Activated naive CD8-positive, alpha-beta T cell treated with anti-CD3 and anti-CD28 coated beads for 36 hours (primary cell): ENCODE measurements at regions not wholly inside any gene's neighbourhood (a gene's known extent, or its start where the extent isn't known, plus 50 kb on each side); places are given as distances from the start of the nearest gene placed in this dataset.

Experiments used
- DNase-seq: peaks from one replicate; pipeline ENCODE4 v3.0.0; 2021
- H3K27ac Mint-ChIP-seq: one replicate; pipeline ENCODE4 v1.8.0; 2022; ENCODE audit warnings: mild to moderate bottlenecking, moderate library complexity, mixed read lengths
- H3K27me3 Mint-ChIP-seq: one replicate; pipeline ENCODE4 v1.8.0; 2022; ENCODE audit warnings: mild to moderate bottlenecking, mixed read lengths
- H3K36me3 Mint-ChIP-seq: one replicate; pipeline ENCODE4 v1.8.0; 2021; ENCODE audit warnings: mild to moderate bottlenecking, mixed read lengths
- H3K4me1 Mint-ChIP-seq: one replicate; pipeline ENCODE4 v1.8.0; 2021; ENCODE audit warnings: mixed read lengths
- H3K4me3 Mint-ChIP-seq: one replicate; pipeline ENCODE4 v1.8.0; 2022; ENCODE audit warnings: mild to moderate bottlenecking, moderate library complexity, mixed read lengths
- H3K9me3 Mint-ChIP-seq: one replicate; pipeline ENCODE4 v1.8.0; 2022; ENCODE audit warnings: mixed read lengths

DNA sequence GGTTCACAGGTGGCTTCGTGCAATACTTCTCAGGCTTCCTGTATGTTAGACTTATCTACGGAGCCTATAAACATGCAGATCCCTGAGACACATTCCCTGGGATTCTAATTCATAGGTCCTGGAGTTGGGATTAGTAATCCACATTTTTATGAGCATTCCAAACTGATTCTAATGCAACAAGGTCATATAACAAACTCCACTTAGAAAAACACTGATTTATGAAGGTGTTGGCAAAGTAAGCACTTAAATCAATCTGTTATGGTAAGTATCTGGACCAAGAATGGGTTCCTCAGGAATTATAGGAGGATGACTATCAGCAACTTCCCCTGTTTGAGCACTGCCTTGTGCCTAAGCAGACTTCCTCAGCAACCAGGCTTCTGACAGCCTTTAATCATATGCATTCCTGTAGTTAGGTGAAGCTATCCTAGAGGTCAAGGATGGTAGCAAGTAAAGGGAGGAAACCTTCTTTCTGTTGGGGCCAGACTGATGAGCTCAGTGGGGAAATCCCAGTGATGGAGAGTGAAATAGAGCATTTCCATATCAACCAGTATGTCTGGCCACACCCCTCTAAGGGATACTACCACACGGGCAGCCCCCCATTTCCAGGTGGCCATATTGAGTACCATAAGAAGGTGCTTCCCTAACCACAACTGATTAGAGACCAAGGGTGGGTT, 89.6 kb downstream of the RASSF10 start:
- DNase-seq: no peak
- no peaks in the 10 kb centered on the region for H3K36me3 Mint-ChIP-seq
- H3K4me3 Mint-ChIP-seq: no peak overlapping the region
- H3K9me3 Mint-ChIP-seq: no peaks in the 10 kb centered on the region
- no peaks in the 10 kb centered on the region for H3K4me1 Mint-ChIP-seq
- no peak overlapping the region for H3K27ac Mint-ChIP-seq
- peaks cover 24% of the 10 kb centered on the region for H3K27me3 Mint-ChIP-seq

DNA sequence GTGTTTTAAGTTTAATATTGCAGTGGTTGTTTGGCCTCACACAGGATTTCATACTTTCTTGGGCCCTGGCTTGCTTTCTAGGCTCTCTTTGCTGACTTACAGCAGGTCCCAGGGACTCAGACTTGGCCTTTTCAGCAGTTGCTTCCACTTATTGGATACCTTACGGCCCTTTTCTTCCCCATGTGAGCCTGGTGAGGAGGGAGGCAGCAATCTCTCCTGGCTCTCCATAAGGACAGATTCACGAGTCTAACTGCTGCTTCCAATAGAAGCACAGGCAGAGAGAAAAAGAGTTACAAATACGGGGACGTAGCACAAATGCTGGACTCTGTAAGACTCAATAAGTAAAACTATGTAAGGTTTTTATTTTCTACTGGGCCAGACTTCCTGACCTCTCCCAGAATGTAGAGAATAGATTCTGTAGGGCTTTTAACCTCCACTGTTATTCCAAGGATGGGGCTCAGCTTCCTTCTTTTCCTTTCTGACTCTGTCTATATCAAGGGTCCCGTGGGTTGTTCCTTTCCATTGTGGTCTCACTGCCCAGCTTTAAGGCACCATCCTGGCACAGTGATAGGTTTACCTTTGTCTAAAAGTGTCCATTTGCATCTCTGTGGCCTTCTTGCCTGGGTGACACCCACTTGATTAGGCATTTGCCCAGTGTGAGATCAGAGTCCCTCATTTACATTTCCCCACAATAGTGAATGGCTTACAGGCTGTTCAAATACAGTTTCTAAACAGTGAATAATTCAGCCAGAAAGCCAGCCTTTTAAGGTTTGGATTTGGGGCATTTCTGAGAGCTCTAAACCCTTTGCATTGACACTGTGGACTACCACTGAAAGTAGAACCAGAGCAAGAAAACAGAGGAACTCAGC, 92.8 kb downstream of the RASSF10 start:
- Mint-ChIP-seq H3K4me3 (no peak overlapping the region), H3K9me3 (no peaks in the 10 kb centered on the region), H3K4me1 (no peaks in the 10 kb centered on the region), H3K27ac (no peak overlapping the region), H3K27me3 (peaks cover 34% of the 10 kb centered on the region), H3K36me3 (no peaks in the 10 kb centered on the region)
- no peak for DNase-seq

DNA sequence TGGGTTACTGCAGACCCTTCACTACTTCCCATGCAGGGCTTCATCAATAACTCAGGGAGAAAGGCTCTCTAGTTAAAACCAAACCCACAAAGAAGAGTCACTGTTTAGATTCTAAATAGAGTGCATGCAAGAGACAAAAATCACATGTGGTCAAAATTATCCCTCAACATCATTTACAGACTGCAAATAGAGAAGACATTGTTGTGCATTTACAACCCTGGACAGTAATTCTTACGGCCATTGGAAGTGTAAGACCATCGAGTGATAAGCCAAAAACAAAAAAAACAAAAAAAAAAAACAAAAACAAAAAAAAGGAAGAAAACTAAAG, 93.4 kb downstream of the RASSF10 start:
- H3K9me3 Mint-ChIP-seq: no peaks in the 10 kb centered on the region
- H3K4me3 Mint-ChIP-seq: no peak overlapping the region
- H3K36me3 Mint-ChIP-seq: no peaks in the 10 kb centered on the region
- no peaks in the 10 kb centered on the region for H3K4me1 Mint-ChIP-seq
- DNase-seq: no peak
- H3K27ac Mint-ChIP-seq: no peak overlapping the region
- peaks cover 32% of the 10 kb centered on the region for H3K27me3 Mint-ChIP-seq

DNA sequence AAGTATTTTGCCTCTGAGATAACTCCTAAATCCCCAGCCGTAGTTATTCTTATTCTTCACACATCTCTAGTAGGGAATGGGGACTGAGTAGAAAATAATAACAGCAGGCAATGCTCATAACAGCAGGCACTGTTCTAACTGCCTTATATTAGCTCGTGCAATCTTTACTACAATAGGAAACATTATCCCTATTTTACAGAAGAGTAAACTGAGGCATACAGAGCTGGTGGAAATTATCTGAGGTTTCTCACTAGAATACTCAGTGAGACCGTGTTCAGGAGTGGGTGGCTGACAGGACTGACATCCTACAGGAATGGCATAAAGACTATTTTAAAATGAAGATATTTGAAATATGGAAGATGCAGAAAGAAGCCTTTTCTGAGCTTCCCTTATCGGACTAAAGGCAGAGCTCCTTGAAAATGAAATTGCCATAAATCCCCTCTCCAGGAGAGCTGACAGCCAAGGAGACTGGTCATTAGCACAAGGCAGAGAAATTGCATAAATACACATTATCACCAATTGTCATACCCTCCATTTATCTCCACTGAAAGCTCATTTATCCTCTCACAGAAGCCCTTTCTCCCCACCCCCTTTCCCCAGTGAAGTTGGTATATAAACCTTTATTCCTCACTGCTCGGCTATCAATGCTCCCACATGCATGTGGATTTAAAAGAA, 93.9 kb downstream of the RASSF10 start:
- Mint-ChIP-seq H3K27ac (no peak overlapping the region), H3K4me3 (no peak overlapping the region), H3K36me3 (no peaks in the 10 kb centered on the region), H3K27me3 (peaks cover 28% of the 10 kb centered on the region), H3K4me1 (no peaks in the 10 kb centered on the region), H3K9me3 (no peaks in the 10 kb centered on the region)
- DNase-seq: no peak

DNA sequence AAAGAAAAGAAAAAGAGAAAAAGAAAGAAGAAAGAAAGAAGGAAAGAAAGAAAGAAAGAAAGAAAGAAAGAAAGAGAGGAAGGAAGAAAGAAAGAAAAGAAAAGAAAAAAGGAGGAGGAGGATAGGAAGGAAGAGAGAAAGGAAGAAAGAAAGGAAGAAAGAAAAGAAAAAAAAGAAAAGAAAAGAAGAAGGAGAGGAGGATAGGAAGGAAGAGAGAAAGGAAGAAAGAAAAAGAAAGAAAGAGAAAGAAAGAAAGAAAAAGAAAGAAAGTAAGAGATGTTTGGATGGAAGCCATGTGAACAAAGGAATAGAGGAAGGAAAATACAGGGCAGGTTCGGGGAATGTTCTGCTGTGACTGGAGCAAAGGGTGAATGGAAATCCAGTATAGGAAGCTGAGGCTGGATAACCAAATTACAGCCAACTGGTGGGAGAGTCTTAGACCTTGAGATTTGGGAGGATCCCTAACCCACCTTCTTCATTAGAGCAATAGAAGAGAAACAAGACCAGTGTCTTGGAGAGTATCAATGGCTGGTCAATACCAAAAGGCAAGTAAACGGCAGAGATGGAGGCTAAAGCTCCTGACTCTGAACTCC, 94.9 kb downstream of the RASSF10 start:
- no peak for DNase-seq
- Mint-ChIP-seq H3K27me3 (peaks cover 24% of the 10 kb centered on the region), H3K27ac (no peak overlapping the region), H3K4me3 (no peak overlapping the region), H3K36me3 (no peaks in the 10 kb centered on the region), H3K9me3 (peaks cover under 1% of the 10 kb centered on the region), H3K4me1 (no peaks in the 10 kb centered on the region)

DNA sequence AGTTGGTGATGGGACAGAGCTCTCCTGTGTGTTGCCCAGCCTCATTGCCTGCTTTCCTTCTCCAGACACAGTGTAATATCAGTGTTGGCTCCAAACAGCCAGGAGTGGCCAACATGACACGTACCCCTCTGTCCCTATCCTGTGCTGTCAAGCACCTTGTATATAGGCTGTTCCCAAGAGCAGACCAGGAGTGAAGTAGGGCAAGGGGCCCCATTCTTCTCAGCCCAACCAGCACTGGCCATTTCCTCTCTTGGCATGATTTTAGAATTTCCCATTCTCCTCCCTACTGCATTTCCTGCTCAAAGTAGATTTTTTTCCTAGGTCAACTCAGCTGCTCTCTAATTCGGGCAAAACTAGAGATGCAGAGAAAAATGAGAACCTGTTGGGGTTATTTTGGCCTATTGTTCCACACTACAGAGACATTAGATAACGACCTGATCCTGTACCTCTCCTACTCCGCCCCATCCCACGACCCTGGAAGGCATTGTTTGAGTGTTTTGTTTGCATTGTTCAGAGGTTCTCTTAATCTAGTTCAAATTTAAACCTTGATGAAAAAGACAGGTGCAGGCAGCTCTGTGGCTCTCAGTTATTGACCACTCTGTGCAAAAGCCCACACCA, 95.6 kb downstream of the RASSF10 start:
- H3K4me3 Mint-ChIP-seq: no peak overlapping the region
- peaks cover 2% of the 10 kb centered on the region for H3K9me3 Mint-ChIP-seq
- no peak for DNase-seq
- H3K4me1 Mint-ChIP-seq: no peaks in the 10 kb centered on the region
- H3K27me3 Mint-ChIP-seq: peaks cover 20% of the 10 kb centered on the region
- no peaks in the 10 kb centered on the region for H3K36me3 Mint-ChIP-seq
- H3K27ac Mint-ChIP-seq: no peak overlapping the region

DNA sequence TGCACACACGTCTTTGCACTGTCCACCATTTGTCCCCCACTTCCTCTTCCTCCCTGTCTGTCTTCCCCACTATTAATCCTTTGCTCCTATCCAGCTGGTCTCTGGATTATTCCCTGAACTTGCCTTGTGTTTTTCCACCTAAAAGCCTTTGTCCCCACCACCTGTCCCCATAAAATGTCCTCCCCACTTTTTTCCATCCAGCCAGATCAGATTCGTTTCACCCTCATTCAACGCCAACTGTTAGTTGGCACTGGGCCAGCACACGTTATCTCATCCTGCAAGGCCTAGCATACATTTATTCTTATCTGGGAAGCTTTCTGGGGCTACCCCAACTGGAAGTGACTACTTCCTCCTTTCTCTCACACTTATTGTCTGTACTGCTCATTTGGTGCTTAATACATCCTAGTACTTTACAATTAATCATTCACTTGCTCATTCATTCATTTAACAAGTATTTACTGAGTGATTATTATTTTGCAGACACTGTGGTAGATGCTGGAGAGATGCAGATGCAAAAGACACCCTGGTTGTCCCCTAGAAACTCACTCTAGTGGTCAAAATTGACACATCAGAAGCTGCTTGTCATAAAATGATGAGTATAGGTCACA, 96.2 kb downstream of the RASSF10 start:
- peaks cover 20% of the 10 kb centered on the region for H3K27me3 Mint-ChIP-seq
- DNase-seq: no peak
- H3K36me3 Mint-ChIP-seq: no peaks in the 10 kb centered on the region
- peaks cover 2% of the 10 kb centered on the region for H3K9me3 Mint-ChIP-seq
- H3K4me3 Mint-ChIP-seq: no peak overlapping the region
- no peak overlapping the region for H3K27ac Mint-ChIP-seq
- no peaks in the 10 kb centered on the region for H3K4me1 Mint-ChIP-seq

DNA sequence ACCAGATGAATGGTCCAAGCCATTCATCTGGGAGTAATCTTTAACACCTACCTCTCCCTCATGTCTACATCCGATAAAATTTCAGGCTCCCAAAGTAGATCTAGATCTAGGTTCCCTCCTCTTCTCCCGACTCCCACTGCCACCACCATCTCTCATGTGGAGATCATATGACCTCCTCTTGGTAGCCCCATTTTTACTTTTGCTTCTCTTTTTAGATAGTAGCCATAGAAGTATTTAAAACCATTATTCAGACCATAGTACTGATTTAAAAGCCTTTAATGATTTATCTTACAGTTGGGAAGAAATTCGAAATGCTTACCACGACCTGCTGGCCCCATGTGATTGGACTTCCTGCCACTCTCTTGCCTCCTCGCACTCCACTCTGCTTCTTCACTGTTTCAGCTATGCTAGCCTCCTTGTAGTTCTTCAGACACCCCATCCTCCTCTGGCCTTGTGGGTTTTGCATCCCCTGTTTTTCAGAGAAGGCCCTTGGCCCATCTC, 98.5 kb downstream of the RASSF10 start:
- H3K27me3 Mint-ChIP-seq: peaks cover 18% of the 10 kb centered on the region
- H3K9me3 Mint-ChIP-seq: peaks cover 2% of the 10 kb centered on the region
- H3K36me3 Mint-ChIP-seq: no peaks in the 10 kb centered on the region
- DNase-seq: no peak
- no peak overlapping the region for H3K4me3 Mint-ChIP-seq
- H3K4me1 Mint-ChIP-seq: no peaks in the 10 kb centered on the region
- H3K27ac Mint-ChIP-seq: no peak overlapping the region

DNA sequence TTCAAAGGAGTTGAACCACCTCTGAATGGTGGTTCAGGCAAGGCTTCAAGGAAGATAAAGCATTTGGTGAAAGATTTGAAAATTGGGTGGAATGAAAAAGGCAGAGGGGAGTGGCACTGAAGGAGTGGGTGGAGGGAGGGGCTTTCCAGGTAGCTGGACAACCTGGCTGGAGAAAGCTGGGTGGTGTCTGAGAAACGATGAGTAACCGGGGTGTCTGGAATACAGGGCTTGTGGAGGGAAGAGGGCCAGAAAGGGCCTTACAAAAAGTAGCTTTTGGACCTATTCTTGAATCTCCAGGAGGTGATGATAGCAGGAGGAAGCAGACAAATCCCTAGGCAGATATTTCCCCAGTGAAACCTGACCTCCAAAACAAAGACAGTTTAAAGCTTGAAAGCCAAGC, 99.3 kb downstream of the RASSF10 start:
- DNase-seq: no peak
- Mint-ChIP-seq H3K27ac (no peak overlapping the region), H3K9me3 (peaks cover 2% of the 10 kb centered on the region), H3K4me1 (no peaks in the 10 kb centered on the region), H3K4me3 (no peak overlapping the region), H3K27me3 (peaks cover 10% of the 10 kb centered on the region), H3K36me3 (no peaks in the 10 kb centered on the region)

DNA sequence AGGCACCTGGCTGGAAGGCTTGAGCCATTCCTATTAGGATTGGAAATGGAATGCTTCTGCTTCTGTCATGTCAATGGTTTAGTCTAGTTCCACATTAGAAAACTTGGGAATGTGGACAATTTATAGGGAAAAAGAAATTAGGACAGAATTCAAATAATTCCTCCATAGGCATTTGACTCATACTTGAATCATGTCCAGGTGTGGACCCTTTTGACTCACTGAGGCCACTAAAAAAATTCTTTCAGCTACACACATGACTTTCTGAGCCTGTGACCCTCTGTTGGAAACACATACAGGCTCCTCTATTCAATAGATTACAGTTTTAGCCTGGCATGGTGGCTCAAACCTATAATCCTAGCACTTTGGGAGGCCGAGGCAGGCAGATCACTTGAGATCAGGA, 100.5 kb downstream of the RASSF10 start:
- no peak overlapping the region for H3K4me3 Mint-ChIP-seq
- peaks cover 10% of the 10 kb centered on the region for H3K27me3 Mint-ChIP-seq
- no peak overlapping the region for H3K27ac Mint-ChIP-seq
- no peak for DNase-seq
- peaks cover 2% of the 10 kb centered on the region for H3K9me3 Mint-ChIP-seq
- no peaks in the 10 kb centered on the region for H3K4me1 Mint-ChIP-seq
- H3K36me3 Mint-ChIP-seq: no peaks in the 10 kb centered on the region

DNA sequence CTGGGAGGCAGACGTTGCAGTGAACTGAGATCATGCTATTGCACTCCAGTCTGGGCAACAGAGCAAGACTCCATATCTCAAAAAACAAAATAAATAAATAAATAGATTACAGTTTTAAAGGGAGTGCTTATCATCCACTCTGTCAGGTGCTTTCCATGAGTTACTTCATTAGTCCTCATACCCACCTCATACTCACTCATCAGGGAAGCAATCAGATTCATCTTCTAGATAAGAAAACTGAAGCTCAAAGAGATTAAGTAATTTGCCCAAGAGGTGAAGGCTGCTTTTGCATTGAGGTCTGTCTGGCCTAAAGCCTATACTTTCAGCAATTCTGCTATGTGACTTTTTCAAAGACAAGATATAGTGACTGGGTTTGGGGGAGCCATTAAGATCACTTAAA, 101.0 kb downstream of the RASSF10 start:
- Mint-ChIP-seq H3K36me3 (no peaks in the 10 kb centered on the region), H3K4me1 (no peaks in the 10 kb centered on the region), H3K9me3 (peaks cover 2% of the 10 kb centered on the region), H3K27ac (no peak overlapping the region), H3K27me3 (peaks cover 5% of the 10 kb centered on the region), H3K4me3 (no peak overlapping the region)
- DNase-seq: no peak

DNA sequence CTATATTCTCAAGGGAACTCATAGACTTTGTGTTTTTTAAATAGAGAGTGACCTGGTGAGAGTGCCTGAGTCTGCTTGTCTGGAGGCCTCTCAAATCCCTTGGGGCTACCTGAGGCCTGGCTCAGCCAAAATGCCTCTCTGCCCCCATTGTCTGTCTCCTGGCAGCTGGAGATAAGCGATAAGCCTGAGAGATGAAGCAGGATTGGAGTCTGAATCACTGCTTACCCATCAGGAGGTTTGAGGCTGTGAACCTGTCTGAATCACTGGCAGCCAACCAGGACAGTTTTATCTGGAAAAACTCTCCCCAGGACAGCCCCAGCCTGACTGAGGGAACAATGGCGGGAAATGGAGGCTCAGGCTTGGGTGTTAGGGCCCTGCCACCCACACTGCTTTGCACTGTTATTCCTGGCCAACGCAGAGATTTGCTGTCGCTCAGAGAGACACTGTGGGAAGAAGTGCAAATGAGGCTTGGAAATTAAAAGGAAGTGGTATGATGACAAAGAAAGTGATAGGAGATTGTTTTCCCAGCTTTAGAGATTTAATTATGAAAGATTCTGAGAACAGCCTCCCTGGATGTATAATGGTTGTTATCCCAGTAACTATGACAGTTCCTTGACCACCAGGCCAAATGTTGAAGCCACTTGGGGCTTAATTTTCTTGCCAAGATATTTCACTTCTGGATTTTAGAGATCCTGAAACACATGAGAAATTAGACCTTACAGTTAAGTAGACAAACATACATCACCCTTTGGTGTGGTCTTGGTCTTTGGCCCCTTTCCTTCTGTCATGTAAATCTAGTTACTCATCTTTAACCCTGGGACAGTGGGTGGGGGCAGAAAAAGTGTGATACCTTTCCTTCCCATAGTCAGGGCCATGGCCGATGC, 102.1 kb downstream of the RASSF10 start:
- Mint-ChIP-seq H3K4me3 (no peak overlapping the region), H3K27me3 (peaks cover 3% of the 10 kb centered on the region), H3K27ac (no peak overlapping the region), H3K9me3 (peaks cover 2% of the 10 kb centered on the region), H3K36me3 (no peaks in the 10 kb centered on the region), H3K4me1 (no peaks in the 10 kb centered on the region)
- no peak for DNase-seq

DNA sequence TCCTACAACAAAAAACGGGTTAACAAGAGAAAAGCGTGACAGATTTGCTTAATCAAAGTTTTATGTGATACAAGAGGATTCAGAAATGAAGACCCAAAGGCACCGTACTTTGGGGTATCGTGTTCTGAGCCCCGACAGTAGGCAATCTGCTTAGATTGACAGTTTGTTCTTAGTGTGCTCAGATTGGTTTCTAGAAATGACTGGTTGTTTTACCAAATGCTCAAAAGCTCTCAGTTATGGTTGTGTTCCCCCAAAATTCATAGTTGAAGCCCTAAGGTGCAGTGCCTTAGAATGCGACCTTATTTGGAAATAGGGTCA, 102.7 kb downstream of the RASSF10 start:
- no peak for DNase-seq
- no peaks in the 10 kb centered on the region for H3K36me3 Mint-ChIP-seq
- peaks cover 2% of the 10 kb centered on the region for H3K9me3 Mint-ChIP-seq
- no peaks in the 10 kb centered on the region for H3K4me1 Mint-ChIP-seq
- no peak overlapping the region for H3K27ac Mint-ChIP-seq
- no peak overlapping the region for H3K4me3 Mint-ChIP-seq
- no peaks in the 10 kb centered on the region for H3K27me3 Mint-ChIP-seq
